Panc1 (cell line): ENCODE measurements at regions not wholly inside any gene's neighbourhood (a gene's known extent, or its start where the extent isn't known, plus 50 kb on each side); places are given as distances from the start of the nearest gene placed in this dataset.

ENCODE experiments used
- ATAC-seq: fragments of 200-7000 bp; cut with Tn5 transposase; 2 replicates; pipeline ENCODE4 v1.9.1; 2020; ENCODE audit warnings: mild to moderate bottlenecking, moderate library complexity
- BruUV-seq: library from RNA; stranded (reverse); fragments of 400-500 nt; replicated peaks from 2 replicates; lab custom pipeline; 2021; lab: Mats Ljungman, UMichigan
- CTCF ChIA-PET: fragments of 300-600 bp; sonication (Branson Sonifier 250); formaldehyde crosslinking; loops from one replicate; lab custom pipeline; 2022; ENCODE audit warnings: antibody characterized with exemption; lab: Charles Lee
- POLR2A ChIA-PET: fragments of 300-600 bp; sonication (Branson Sonifier 250); formaldehyde crosslinking; loops from one replicate; lab custom pipeline; 2022; ENCODE audit warnings: antibody characterized with exemption; lab: Charles Lee
- DNase-seq: peaks from one replicate; pipeline ENCODE4 v3.0.0-alpha.2; 2010; ENCODE audit warnings: low read depth, low spot score
- H3K27ac ChIP-seq: 2 replicates; pipeline ENCODE4 v1.5.1; 2011; ENCODE audit warnings: mild to moderate bottlenecking, low read length, inconsistent platforms
- H3K27me3 ChIP-seq: fragments of 200-500 bp; sonication (Bioruptor generic); 2 replicates; pipeline ENCODE4 v1.6.0; 2014; ENCODE audit warnings: low read length, inconsistent platforms; ENCODE audit not compliant: control insufficient read depth, insufficient read depth
- H3K36me3 ChIP-seq: fragments of 200-500 bp; sonication (Bioruptor generic); 2 replicates; pipeline ENCODE4 v1.5.1; 2014; ENCODE audit warnings: inconsistent platforms, mild to moderate bottlenecking, low read length, moderate library complexity; ENCODE audit not compliant: control insufficient read depth, insufficient read depth
- H3K4me1 ChIP-seq: 2 replicates; pipeline ENCODE4 v1.5.1; 2011; ENCODE audit warnings: inconsistent platforms, mild to moderate bottlenecking, low read length, moderate library complexity; ENCODE audit not compliant: control insufficient read depth, insufficient read depth
- H3K4me3 ChIP-seq, 2 experiments: 2 replicates each; pipeline ENCODE4 v1.5.1; 2011 to 2012; ENCODE audit warnings: low read depth in 2 of 2, low read length in 2 of 2, mild to moderate bottlenecking in 2 of 2, inconsistent platforms in 1 of 2, moderate library complexity in 1 of 2
- H3K9me3 ChIP-seq: fragments of 200-500 bp; sonication (Bioruptor generic); 2 replicates; pipeline ENCODE4 v1.5.1; 2014; ENCODE audit warnings: low read depth, mild to moderate bottlenecking, inconsistent platforms, low read length, moderate library complexity; ENCODE audit not compliant: control insufficient read depth, insufficient read depth
- POLR2AphosphoS5 ChIP-seq: IDR thresholded peaks from 2 replicates; pipeline ENCODE4 v1.6.1; 2012; ENCODE audit warnings: mild to moderate bottlenecking, low read depth, low read length, moderate library complexity
- SIN3A ChIP-seq: IDR thresholded peaks from 2 replicates; pipeline ENCODE4 v1.6.1; 2012; ENCODE audit warnings: low read depth, mild to moderate bottlenecking, low read length, moderate library complexity, borderline replicate concordance; ENCODE audit not compliant: insufficient read depth
- TCF7L2 ChIP-seq: IDR thresholded peaks from 2 replicates; pipeline ENCODE4 v1.6.1; 2011; ENCODE audit warnings: mild to moderate bottlenecking, low read depth, low read length, inconsistent platforms
- in situ Hi-C: cut with HindIII; loops from 2 replicates; pipeline ENCODE4 v1.10.0; 2016; ENCODE audit warnings: low sequenced_read_pairs, low pct_unique_long_range_greater_than_20kb
- intact Hi-C: fragments of 100-400 bp; cut with micrococcal nuclease; formaldehyde crosslinking; loops from one replicate; pipeline ENCODE4 v1.10.0; 2022; ENCODE audit not compliant: unreplicated experiment
- TF ChIP-seq, protein P1 (sequence below): fragments of 450-650 bp; IDR thresholded peaks from 2 replicates; pipeline ENCODE4 v1.5.1; 2017; ENCODE audit warnings: mild to moderate bottlenecking
- TF ChIP-seq, protein P2 (sequence below), 2 experiments: IDR thresholded peaks; 2 replicates each; pipeline ENCODE4 v1.6.1; 2011 to 2012; ENCODE audit warnings: low read depth in 2 of 2, control low read depth in 1 of 2, low read length in 1 of 2, mild to moderate bottlenecking in 1 of 2, moderate library complexity in 1 of 2; ENCODE audit not compliant: insufficient read depth in 1 of 2

DNA sequence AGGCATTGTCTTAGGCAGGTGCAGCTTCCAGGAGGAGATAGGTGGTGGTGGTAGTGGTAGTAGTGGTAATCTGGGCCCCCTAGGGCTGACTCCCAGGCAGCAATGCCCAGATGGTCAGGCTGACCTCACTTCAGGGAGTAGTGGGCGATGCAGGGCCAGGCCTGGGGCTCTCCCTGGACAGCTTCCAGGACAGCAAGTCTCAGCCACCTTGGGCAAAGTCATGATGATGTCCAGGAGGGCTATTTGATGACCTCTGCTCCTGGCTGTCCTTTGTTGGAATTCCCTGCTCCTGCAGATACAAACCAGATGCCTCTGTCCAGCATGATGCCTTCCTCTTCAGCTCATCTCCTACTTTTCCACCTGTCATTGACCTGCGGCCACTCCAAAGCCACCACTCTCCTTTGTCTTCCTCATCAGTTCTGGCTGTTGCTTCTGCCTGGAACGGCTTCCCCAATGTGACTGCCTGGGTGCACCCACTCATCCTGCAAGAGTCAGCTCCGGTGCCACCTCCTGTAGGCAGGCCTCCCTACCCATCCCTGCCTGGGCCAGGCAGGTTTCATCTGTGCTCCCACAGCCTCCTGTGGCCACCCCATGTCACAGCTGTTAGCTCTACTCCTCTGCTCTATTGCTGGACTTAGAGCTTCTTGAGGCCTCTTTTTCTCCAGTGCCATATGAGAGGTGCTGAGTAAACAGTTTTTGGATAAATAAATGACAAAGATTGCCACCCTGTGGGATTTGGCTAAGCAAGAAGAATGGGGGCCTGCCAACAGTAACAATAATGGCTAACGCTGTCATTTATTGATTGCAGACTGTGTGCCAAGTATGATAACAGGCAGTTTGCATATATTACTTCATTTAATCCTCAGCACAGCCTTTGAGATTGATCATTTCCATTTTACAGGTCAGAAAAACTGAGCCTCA, 172.9 kb upstream of the NECTIN1 start:
- DNase-seq = no peak
- POLR2A ChIA-PET = no interaction called here
- Histone ChIP-seq H3K27ac (no peak overlapping the region), H3K27me3 (peaks cover 17% of the 10 kb centered on the region), H3K36me3 (no peaks in the 10 kb centered on the region), H3K4me3 (no peak overlapping the region), H3K4me1 (no peaks in the 10 kb centered on the region), H3K9me3 (no peaks in the 10 kb centered on the region)
- BruUV-seq = no TSS peak
- ATAC-seq = no peak
- intact Hi-C loops (no loop called here), in situ Hi-C loops (no loop called here)
- CTCF ChIA-PET = no interaction called here
- TF ChIP-seq TCF7L2 (no peak), SIN3A (no peak), POLR2AphosphoS5 (no peak)
- TF ChIP-seq, protein P1, sequence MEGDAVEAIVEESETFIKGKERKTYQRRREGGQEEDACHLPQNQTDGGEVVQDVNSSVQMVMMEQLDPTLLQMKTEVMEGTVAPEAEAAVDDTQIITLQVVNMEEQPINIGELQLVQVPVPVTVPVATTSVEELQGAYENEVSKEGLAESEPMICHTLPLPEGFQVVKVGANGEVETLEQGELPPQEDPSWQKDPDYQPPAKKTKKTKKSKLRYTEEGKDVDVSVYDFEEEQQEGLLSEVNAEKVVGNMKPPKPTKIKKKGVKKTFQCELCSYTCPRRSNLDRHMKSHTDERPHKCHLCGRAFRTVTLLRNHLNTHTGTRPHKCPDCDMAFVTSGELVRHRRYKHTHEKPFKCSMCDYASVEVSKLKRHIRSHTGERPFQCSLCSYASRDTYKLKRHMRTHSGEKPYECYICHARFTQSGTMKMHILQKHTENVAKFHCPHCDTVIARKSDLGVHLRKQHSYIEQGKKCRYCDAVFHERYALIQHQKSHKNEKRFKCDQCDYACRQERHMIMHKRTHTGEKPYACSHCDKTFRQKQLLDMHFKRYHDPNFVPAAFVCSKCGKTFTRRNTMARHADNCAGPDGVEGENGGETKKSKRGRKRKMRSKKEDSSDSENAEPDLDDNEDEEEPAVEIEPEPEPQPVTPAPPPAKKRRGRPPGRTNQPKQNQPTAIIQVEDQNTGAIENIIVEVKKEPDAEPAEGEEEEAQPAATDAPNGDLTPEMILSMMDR = no peak
- TF ChIP-seq, protein P2, sequence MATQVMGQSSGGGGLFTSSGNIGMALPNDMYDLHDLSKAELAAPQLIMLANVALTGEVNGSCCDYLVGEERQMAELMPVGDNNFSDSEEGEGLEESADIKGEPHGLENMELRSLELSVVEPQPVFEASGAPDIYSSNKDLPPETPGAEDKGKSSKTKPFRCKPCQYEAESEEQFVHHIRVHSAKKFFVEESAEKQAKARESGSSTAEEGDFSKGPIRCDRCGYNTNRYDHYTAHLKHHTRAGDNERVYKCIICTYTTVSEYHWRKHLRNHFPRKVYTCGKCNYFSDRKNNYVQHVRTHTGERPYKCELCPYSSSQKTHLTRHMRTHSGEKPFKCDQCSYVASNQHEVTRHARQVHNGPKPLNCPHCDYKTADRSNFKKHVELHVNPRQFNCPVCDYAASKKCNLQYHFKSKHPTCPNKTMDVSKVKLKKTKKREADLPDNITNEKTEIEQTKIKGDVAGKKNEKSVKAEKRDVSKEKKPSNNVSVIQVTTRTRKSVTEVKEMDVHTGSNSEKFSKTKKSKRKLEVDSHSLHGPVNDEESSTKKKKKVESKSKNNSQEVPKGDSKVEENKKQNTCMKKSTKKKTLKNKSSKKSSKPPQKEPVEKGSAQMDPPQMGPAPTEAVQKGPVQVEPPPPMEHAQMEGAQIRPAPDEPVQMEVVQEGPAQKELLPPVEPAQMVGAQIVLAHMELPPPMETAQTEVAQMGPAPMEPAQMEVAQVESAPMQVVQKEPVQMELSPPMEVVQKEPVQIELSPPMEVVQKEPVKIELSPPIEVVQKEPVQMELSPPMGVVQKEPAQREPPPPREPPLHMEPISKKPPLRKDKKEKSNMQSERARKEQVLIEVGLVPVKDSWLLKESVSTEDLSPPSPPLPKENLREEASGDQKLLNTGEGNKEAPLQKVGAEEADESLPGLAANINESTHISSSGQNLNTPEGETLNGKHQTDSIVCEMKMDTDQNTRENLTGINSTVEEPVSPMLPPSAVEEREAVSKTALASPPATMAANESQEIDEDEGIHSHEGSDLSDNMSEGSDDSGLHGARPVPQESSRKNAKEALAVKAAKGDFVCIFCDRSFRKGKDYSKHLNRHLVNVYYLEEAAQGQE (IDR thresholded peaks at IDR 0.05; ENCODE audit: insufficient read depth in 1 of 2, low read depth in 2 of 2, low read length in 1 of 2) = no peak

DNA sequence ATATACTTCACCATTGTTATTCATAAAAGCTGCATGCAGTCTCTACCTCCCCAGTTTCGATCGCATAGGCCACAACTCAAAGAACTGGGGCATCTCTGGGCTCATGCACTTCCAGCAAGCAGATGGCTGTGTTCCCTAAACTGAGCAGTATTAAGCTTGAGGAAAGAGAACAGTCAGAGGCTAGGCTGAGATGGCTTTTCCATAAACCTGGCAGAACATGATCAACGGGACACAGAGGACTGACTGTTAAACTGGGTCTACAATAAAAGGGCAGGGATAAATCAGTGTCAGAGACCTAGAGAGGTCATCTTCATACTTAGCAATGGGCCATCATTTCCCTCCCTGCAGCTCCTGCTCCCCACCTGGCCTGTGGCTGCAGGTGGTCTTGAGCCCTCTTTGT, 171.0 kb upstream of the NECTIN1 start:
- ATAC-seq (no peak), DNase-seq (no peak)
- CTCF ChIA-PET = no interaction called here
- no peak overlapping the region for H3K4me3 ChIP-seq
- intact Hi-C loops = no loop called here
- H3K9me3 ChIP-seq = no peaks in the 10 kb centered on the region
- BruUV-seq = no TSS peak
- H3K36me3 ChIP-seq = no peaks in the 10 kb centered on the region
- peaks cover 14% of the 10 kb centered on the region for H3K27me3 ChIP-seq
- in situ Hi-C loops = no loop called here
- TF ChIP-seq TCF7L2 (no peak), SIN3A (no peak)
- TF ChIP-seq, protein P1 = no peak
- TF ChIP-seq, protein P2 (IDR thresholded peaks at IDR 0.05; ENCODE audit: insufficient read depth in 1 of 2, low read depth in 2 of 2, low read length in 1 of 2) = no peak
- H3K4me1 ChIP-seq = no peaks in the 10 kb centered on the region
- no peak overlapping the region for H3K27ac ChIP-seq
- POLR2A ChIA-PET = no interaction called here
